OCI-M1 (cell line): ENCODE measurements at regions not wholly inside any gene's neighbourhood (a gene's known extent, or its start where the extent isn't known, plus 50 kb on each side); places are given as distances from the start of the nearest gene placed in this dataset.

Experiments used
- DNase-seq: peaks from one replicate; lab custom pipeline; 2025; lab: John Stamatoyannopoulos, UW

DNA sequence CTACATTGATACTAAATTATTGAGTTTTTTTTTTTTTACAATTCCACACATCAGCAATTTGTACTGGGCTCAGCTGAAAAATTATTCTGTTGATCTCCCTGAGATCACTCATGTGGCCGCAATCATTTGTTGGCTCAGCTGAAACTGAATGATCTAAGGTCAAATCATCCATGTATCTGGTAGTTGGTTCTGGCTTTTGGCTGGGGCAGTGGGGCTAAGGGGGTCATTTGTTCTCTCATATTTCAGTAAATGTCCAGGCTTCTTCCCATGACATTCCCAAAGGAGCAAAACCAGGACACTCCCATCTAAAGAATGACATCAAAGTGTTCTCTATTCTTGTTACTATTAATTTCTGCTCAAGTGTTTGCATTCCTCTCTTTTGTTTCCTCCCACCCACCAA lies 806.7 kb upstream of the ADGRL2 start:
- DNase-seq: no peak

- no peak for DNase-seq
These were observed 807.4 kb upstream of the ADGRL2 start for GRCh38 chr1:80993154-80993980.

- no peak for DNase-seq
These were observed 811.3 kb upstream of the ADGRL2 start for GRCh38 chr1:80989455-80989854.

DNA sequence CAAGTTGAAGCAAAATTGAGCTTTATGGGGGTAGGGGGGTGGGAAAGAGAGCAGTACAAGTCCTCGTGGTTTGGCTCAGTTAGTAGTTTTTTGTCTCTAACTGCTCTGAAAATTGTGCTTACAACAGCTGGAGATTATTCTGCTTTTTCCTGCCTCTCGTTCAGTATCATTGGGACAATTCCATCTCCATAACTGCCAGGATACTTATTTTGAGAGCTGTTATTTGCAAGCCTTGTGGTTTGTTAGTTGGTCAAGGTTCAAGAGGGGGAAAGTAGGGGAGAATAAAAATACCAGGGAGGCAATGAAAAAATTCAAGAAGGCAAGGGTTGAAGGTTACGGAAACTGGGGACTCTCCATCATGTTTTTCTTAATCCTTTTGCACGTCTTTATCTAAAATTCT lies 811.8 kb upstream of the ADGRL2 start:
- DNase-seq: no peak

GRCh38 chr1:80987824-80988223 lies 812.9 kb upstream of the ADGRL2 start:
- DNase-seq: no peak

DNA sequence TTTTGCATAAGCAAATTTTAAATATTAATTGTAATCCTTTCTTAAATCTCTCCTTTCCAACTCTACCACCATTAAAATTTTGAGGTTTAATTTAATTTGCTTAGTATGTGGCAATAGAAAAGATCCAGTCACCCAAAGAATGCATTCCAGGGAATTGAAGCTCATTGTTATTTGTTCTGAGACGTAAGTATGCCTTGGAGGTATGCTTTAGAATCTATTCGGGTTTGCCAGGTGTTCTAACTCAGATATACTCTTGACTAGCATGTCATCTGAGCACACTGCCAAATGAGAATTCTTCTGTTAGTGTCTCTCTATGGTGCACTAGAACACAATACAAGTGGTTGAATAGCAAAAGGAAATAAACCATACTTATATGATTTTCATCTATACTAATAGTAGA lies 813.6 kb upstream of the ADGRL2 start:
- no peak for DNase-seq

DNA sequence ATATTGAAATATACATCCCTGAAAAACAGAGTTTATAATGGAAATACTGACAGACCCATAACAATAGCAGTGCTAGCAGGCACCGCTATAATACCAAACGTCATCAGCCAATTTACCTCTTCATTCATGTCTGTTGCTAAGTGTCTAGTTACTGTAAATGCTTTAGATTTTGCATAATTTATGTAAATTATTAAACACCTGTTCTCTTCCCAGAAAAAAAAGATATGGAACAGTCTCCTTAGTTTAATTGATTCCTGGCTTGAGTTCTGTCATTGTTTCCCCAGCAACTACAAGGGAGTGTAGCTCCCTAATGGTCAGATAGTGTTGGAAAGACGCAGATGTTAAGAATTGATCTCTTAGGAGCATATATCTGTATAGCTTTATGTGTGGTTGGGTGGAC lies 817.9 kb upstream of the ADGRL2 start:
- no peak for DNase-seq

- DNase-seq: no peak
These were observed 827.6 kb upstream of the ADGRL2 start for GRCh38 chr1:80973101-80973500.

GRCh38 chr1:80966266-80966665 lies 834.5 kb upstream of the ADGRL2 start:
- no peak for DNase-seq

GRCh38 chr1:80962564-80962963 lies 838.2 kb upstream of the ADGRL2 start:
- DNase-seq: no peak

DNA sequence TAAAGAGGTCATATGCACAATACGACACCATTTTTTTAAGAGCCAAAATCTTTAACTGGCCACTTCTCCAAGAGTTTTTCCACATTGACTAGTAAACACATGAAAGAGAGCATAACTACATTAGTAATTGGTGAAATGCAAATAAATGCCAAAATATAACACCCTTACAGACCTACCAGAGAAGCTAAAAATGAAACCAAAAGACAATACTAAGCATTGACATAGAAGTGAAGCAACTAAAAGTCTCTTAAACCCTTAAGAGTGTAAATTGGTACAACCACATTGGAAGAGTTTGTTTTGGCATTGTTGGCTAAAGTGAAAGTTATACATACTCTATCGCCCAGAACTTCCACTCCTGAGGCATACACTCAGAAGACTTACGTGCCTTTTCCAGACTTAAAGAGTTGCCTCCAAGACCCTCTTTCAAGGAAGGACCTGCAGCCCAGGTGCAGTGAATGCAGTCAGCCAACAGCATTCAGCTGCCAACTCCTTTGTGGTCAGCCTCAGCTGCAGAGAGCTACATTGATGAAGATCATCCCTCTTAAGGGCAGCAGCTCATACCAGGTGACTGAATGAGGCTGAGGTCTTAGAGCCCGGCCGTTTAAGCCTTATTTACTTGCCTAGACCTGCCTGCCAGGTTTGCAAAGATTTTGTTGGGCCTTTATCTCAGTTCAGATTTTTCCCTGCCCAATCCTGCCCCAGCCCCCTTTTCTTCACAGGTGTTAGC lies 839.1 kb upstream of the ADGRL2 start:
- DNase-seq: no peak

DNA sequence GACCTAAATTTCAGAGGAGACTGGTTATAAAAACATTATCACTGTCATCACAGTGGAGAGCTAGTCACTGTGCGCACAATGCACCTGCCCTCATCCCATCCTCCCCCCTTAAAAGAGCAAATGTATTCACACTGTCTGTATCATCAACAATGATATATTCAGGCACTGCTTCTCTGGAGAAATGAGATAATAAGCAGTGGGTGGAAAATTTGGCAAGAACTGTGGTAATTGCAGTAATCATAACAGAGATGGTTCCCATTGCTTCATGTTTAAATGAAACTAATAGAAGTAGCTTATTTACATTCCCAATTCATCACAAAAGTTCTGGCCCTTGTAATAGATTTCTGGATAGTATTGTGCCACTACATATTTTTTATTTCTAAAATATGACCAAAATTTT lies 867.4 kb upstream of the ADGRL2 start:
- no peak for DNase-seq

- DNase-seq: no peak
These were observed 869.6 kb upstream of the ADGRL2 start for GRCh38 chr1:80931178-80931577.

GRCh38 chr1:80929868-80930508 lies 870.7 kb upstream of the ADGRL2 start:
- DNase-seq: no peak

- DNase-seq: no peak
These were observed 874.2 kb upstream of the ADGRL2 start for GRCh38 chr1:80926531-80926930.

DNA sequence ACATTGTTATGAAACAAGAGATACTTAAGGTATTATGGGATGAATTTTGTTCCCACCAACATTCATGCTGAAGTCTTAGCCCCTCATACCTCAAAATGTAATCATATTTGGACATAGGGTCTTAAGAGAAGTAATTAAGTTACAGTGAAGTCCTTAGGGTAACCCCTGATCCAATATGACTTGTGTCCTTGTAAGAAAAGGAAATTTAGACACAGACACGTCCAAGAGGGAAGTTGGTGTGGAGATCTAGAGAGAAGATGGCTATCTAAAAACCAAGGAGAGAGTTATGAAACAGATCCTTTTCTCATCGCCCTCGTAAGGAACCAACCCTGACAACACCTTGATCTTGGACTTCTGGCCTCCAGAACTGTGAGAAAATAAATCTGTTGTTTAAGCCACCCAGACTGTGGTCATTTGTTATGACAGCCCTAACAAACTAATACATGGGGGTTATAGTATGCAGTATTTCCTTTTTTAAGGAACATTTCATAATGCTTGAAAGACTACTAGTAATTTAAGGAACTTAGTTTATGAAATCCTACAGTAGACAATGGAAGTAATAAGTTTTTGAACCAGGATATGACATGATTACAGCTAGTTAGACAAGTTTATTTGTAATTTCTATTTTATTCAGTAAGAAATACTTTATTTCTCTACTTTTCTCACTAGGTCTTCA lies 875.5 kb upstream of the ADGRL2 start:
- no peak for DNase-seq

GRCh38 chr1:80924290-80924689 lies 876.4 kb upstream of the ADGRL2 start:
- no peak for DNase-seq

DNA sequence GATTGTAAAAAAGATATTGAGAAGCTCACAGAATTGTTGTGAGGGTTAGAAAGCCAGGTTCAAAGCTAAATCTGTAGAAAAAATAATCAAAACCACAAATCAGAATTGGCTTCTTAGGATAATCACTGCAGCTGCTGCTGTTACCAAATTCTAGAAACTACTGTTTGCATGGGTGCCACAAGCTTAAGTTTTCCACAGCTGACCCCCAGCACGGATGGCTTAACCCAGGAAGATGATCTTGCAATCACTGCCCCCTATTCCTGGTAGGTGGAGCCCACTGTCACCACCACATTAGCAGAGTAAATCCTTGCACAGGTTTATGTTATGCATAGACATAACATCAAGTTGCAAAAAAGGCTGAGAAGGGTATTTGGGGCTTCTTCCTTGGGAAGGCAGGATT lies 877.8 kb upstream of the ADGRL2 start:
- no peak for DNase-seq

GRCh38 chr1:80919426-80919825 lies 881.3 kb upstream of the ADGRL2 start:
- no peak for DNase-seq

DNA sequence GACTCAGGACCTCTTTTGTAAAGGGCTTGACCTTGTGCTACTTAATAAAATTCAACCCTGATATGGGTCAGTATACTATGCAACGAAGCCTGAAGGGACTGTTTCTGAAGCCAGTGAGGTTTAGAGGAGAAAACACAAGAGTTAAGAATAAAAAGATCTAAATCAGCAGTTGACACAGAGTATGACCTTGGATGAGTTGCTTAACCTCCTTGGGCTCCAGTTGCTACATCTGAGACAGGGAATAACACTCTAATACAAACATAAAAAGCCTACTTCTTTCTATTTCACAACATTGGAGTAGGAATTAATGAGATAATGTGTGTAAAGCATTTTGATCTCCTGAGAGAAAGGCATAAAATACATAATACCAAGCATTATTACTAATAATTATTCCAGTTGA lies 882.4 kb upstream of the ADGRL2 start:
- no peak for DNase-seq

GRCh38 chr1:80917826-80918225 lies 882.9 kb upstream of the ADGRL2 start:
- DNase-seq: no peak

DNA sequence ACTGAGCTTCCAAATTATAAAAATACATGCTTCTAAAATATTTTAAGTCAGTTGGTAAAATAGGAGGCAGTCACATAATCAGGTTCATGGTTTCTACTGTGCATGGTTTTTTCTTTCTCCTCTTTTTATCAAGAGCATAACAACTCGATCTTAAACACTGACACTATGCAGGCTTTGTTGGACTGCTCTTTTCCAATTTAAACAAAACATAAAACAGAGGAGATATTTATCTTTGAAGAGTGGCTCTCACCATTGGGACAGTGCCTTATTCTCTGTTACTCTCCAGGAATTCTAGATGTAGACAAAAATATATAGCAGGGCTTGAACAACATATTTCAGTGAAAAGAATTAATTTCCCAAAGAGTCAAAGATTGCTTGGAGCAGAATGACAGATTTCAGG lies 883.5 kb upstream of the ADGRL2 start:
- DNase-seq: no peak

DNA sequence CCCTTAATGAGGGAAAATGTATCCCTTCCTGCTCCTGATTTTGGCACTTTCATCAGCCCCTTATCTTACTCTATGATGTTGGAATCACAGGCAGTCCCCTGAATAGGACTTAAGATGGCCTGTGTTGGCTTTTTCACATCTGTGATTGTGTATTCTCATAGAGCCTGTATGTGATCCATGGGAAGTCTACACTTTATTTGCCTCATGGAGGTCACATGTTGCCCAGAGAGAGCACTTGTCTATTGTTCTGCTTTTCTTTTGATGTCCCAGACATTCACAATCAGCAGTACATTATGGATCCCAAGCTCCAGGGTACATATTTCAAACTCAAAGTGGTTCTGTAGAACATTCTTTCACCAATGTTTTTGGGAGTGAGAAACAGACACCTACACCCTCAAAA lies 885.2 kb upstream of the ADGRL2 start:
- DNase-seq: no peak
